BE2C (cell line): ENCODE measurements at regions not wholly inside any gene's neighbourhood (a gene's known extent, or its start where the extent isn't known, plus 50 kb on each side); places are given as distances from the start of the nearest gene placed in this dataset.

ENCODE experiments used
- DNase-seq: peaks from one replicate; pipeline ENCODE4 v3.0.0-alpha.2; 2020
- H3K27me3 ChIP-seq: fragments of 250-450 bp; sonication (Bioruptor Pico); 2 replicates; pipeline ENCODE4 v1.5.1; 2020; ENCODE audit warnings: mild to moderate bottlenecking
- H3K36me3 ChIP-seq: fragments of 250-450 bp; sonication (Bioruptor Pico); 2 replicates; pipeline ENCODE4 v1.5.1; 2020; ENCODE audit warnings: mild to moderate bottlenecking
- H3K4me1 ChIP-seq: fragments of 250-450 bp; sonication (Bioruptor Pico); 2 replicates; pipeline ENCODE4 v1.5.1; 2020
- H3K4me3 ChIP-seq: 2 replicates; pipeline ENCODE4 v1.5.1; 2011; ENCODE audit warnings: low read depth, low read length
- H3K9me3 ChIP-seq: fragments of 250-450 bp; sonication (Bioruptor Pico); 2 replicates; pipeline ENCODE4 v1.5.1; 2020
- CTCF ChIP-seq: IDR thresholded peaks from 2 replicates; pipeline ENCODE4 v1.5.1; 2012; ENCODE audit warnings: mild to moderate bottlenecking, low read depth, low read length

GRCh38 chr2:14560716-14561115 is 71.8 kb upstream of the LRATD1 start:
- Histone ChIP-seq H3K27me3 (no peaks in the 10 kb centered on the region), H3K4me1 (no peaks in the 10 kb centered on the region), H3K36me3 (no peaks in the 10 kb centered on the region), H3K4me3 (no peak overlapping the region), H3K9me3 (no peaks in the 10 kb centered on the region)
- DNase-seq, result no peak
- TF ChIP-seq CTCF, result no peak

- TF ChIP-seq CTCF, result no peak
- Histone ChIP-seq H3K9me3 (no peaks in the 10 kb centered on the region), H3K4me1 (no peaks in the 10 kb centered on the region), H3K27me3 (no peaks in the 10 kb centered on the region), H3K4me3 (no peak overlapping the region), H3K36me3 (no peaks in the 10 kb centered on the region)
- no peak for DNase-seq
Observed at GRCh38 chr2:14563324-14563723, 69.2 kb upstream of the LRATD1 start.

- no peaks in the 10 kb centered on the region for H3K9me3 ChIP-seq
- H3K36me3 ChIP-seq, result no peaks in the 10 kb centered on the region
- no peaks in the 10 kb centered on the region for H3K27me3 ChIP-seq
- no peak for TF ChIP-seq CTCF
- H3K4me3 ChIP-seq, result no peak overlapping the region
- DNase-seq, result no peak
- no peaks in the 10 kb centered on the region for H3K4me1 ChIP-seq
Observed at GRCh38 chr2:14565666-14566065, 66.9 kb upstream of the LRATD1 start.

GRCh38 chr2:14567561-14567960 is 65.0 kb upstream of the LRATD1 start:
- TF ChIP-seq CTCF, result no peak
- H3K4me1 ChIP-seq, result no peaks in the 10 kb centered on the region
- no peak for DNase-seq

GRCh38 chr2:14569294-14569693 is 63.2 kb upstream of the LRATD1 start:
- no peak for TF ChIP-seq CTCF
- Histone ChIP-seq H3K9me3 (no peaks in the 10 kb centered on the region), H3K4me1 (no peaks in the 10 kb centered on the region), H3K4me3 (no peak overlapping the region), H3K36me3 (no peaks in the 10 kb centered on the region), H3K27me3 (peaks cover 2% of the 10 kb centered on the region; the same call in 1 of the 2 replicates)
- no peak for DNase-seq

More at GRCh38 chr2:14567561-14567960, 65.0 kb upstream of the LRATD1 start:
- no peaks in the 10 kb centered on the region for H3K36me3 ChIP-seq
- H3K27me3 ChIP-seq, result peaks cover 2% of the 10 kb centered on the region; the same call in 1 of the 2 replicates
- H3K4me3 ChIP-seq, result no peak overlapping the region
- H3K9me3 ChIP-seq, result no peaks in the 10 kb centered on the region

GRCh38 chr2:14572633-14573032 is 59.9 kb upstream of the LRATD1 start:
- Histone ChIP-seq H3K27me3 (peaks cover 2% of the 10 kb centered on the region; the same call in 1 of the 2 replicates), H3K4me3 (no peak overlapping the region), H3K36me3 (no peaks in the 10 kb centered on the region), H3K9me3 (no peaks in the 10 kb centered on the region), H3K4me1 (no peaks in the 10 kb centered on the region)
- no peak for DNase-seq
- no peak for TF ChIP-seq CTCF
